ENCODE measurements at regions not wholly inside any gene's neighbourhood (a gene's known extent, or its start where the extent isn't known, plus 50 kb on each side); places are given as distances from the start of the nearest gene placed in this dataset.
"Not testable (repeated sequence)": the region's sequence is repeated elsewhere in the genome, so short reads cannot be mapped to it uniquely, and the experiment has no call there.

GRCh38 chr4:123603165-123603564 lies 206.6 kb downstream of the SPRY1 start:
- no peak for DNase-seq

- not testable (repeated sequence) for DNase-seq
Observed at GRCh38 chr4:123605797-123606196, 209.2 kb downstream of the SPRY1 start.

GRCh38 chr4:123606336-123606735 lies 209.7 kb downstream of the SPRY1 start:
- DNase-seq = no peak

GRCh38 chr4:123606946-123607542 lies 210.4 kb downstream of the SPRY1 start:
- DNase-seq = peak; percentile 12 to 27

GRCh38 chr4:123609829-123610228 lies 213.2 kb downstream of the SPRY1 start:
- no peak for DNase-seq

GRCh38 chr4:123613586-123614344 lies 217.2 kb downstream of the SPRY1 start:
- no peak for DNase-seq

GRCh38 chr4:123615901-123616300 lies 219.3 kb downstream of the SPRY1 start:
- DNase-seq = no peak

- DNase-seq = peak; percentile 94
Observed at GRCh38 chr4:123616951-123617461, 220.4 kb downstream of the SPRY1 start.

- DNase-seq = no peak
Observed at GRCh38 chr4:123617791-123618190, 221.2 kb downstream of the SPRY1 start.

- no peak for DNase-seq
Observed at GRCh38 chr4:123618606-123619005, 222.0 kb downstream of the SPRY1 start.

- no peak for DNase-seq
Observed at GRCh38 chr4:123619326-123619725, 222.7 kb downstream of the SPRY1 start.

- DNase-seq = no peak
Observed at GRCh38 chr4:123619895-123620294, 223.3 kb downstream of the SPRY1 start.

GRCh38 chr4:123621072-123621705 lies 224.6 kb downstream of the SPRY1 start:
- peak; percentile 68 to 77 for DNase-seq

GRCh38 chr4:123622572-123622971 lies 226.0 kb downstream of the SPRY1 start:
- DNase-seq = no peak

- DNase-seq = no peak
Observed at GRCh38 chr4:123623611-123624010, 227.0 kb downstream of the SPRY1 start.

GRCh38 chr4:123624959-123625358 lies 228.4 kb downstream of the SPRY1 start:
- DNase-seq = no peak

GRCh38 chr4:123628288-123628687 lies 231.7 kb downstream of the SPRY1 start:
- no peak for DNase-seq

- peak; percentile 8 to 10 for DNase-seq
Observed at GRCh38 chr4:123631786-123632692, 235.4 kb downstream of the SPRY1 start.

- no peak for DNase-seq
Observed at GRCh38 chr4:123632693-123633030, 236.1 kb downstream of the SPRY1 start.

- DNase-seq = no peak
Observed at GRCh38 chr4:123638834-123639233, 242.2 kb downstream of the SPRY1 start.

GRCh38 chr4:123640271-123640670 lies 243.7 kb downstream of the SPRY1 start:
- no peak for DNase-seq

- DNase-seq = no peak
Observed at GRCh38 chr4:123640824-123641223, 244.2 kb downstream of the SPRY1 start.

GRCh38 chr4:123643691-123644090 lies 247.1 kb downstream of the SPRY1 start:
- DNase-seq = no peak

Measured in Kasumi-1 (cell line).